ENCODE measurements at regions not wholly inside any gene's neighbourhood (a gene's known extent, or its start where the extent isn't known, plus 50 kb on each side); places are given as distances from the start of the nearest gene placed in this dataset.

DNA sequence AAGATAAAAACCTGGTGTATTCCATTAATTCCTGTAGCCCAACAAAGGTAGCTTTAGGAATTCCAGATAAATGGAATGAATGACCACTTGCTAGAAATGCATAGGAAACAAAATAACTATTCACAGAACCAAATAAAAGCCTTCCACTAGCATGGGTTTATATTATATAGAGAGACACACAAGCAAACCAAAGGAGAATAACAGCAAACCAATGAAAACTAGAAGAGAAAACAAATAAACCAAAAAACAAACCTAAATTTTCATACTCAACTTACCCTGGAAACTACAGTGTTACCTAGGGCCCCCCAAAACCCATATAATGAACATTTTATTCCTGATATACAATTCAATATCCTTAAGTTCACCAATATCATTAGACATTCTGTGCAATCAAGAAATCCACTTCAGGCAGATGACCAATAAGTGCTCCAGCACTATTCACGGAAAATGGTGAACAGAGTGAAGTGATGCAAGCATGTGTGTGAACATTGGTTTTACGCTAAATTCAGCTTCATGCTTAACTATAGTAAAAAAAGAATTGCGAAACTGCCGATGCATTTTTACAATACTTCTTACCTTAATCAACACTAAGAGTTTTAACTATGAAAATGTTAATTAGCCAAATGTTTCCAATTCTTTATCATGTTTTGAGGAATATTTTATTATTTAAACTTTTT, 1108.4 kb upstream of the TMEM132C start (continued):
- TF ChIP-seq, protein P1, sequence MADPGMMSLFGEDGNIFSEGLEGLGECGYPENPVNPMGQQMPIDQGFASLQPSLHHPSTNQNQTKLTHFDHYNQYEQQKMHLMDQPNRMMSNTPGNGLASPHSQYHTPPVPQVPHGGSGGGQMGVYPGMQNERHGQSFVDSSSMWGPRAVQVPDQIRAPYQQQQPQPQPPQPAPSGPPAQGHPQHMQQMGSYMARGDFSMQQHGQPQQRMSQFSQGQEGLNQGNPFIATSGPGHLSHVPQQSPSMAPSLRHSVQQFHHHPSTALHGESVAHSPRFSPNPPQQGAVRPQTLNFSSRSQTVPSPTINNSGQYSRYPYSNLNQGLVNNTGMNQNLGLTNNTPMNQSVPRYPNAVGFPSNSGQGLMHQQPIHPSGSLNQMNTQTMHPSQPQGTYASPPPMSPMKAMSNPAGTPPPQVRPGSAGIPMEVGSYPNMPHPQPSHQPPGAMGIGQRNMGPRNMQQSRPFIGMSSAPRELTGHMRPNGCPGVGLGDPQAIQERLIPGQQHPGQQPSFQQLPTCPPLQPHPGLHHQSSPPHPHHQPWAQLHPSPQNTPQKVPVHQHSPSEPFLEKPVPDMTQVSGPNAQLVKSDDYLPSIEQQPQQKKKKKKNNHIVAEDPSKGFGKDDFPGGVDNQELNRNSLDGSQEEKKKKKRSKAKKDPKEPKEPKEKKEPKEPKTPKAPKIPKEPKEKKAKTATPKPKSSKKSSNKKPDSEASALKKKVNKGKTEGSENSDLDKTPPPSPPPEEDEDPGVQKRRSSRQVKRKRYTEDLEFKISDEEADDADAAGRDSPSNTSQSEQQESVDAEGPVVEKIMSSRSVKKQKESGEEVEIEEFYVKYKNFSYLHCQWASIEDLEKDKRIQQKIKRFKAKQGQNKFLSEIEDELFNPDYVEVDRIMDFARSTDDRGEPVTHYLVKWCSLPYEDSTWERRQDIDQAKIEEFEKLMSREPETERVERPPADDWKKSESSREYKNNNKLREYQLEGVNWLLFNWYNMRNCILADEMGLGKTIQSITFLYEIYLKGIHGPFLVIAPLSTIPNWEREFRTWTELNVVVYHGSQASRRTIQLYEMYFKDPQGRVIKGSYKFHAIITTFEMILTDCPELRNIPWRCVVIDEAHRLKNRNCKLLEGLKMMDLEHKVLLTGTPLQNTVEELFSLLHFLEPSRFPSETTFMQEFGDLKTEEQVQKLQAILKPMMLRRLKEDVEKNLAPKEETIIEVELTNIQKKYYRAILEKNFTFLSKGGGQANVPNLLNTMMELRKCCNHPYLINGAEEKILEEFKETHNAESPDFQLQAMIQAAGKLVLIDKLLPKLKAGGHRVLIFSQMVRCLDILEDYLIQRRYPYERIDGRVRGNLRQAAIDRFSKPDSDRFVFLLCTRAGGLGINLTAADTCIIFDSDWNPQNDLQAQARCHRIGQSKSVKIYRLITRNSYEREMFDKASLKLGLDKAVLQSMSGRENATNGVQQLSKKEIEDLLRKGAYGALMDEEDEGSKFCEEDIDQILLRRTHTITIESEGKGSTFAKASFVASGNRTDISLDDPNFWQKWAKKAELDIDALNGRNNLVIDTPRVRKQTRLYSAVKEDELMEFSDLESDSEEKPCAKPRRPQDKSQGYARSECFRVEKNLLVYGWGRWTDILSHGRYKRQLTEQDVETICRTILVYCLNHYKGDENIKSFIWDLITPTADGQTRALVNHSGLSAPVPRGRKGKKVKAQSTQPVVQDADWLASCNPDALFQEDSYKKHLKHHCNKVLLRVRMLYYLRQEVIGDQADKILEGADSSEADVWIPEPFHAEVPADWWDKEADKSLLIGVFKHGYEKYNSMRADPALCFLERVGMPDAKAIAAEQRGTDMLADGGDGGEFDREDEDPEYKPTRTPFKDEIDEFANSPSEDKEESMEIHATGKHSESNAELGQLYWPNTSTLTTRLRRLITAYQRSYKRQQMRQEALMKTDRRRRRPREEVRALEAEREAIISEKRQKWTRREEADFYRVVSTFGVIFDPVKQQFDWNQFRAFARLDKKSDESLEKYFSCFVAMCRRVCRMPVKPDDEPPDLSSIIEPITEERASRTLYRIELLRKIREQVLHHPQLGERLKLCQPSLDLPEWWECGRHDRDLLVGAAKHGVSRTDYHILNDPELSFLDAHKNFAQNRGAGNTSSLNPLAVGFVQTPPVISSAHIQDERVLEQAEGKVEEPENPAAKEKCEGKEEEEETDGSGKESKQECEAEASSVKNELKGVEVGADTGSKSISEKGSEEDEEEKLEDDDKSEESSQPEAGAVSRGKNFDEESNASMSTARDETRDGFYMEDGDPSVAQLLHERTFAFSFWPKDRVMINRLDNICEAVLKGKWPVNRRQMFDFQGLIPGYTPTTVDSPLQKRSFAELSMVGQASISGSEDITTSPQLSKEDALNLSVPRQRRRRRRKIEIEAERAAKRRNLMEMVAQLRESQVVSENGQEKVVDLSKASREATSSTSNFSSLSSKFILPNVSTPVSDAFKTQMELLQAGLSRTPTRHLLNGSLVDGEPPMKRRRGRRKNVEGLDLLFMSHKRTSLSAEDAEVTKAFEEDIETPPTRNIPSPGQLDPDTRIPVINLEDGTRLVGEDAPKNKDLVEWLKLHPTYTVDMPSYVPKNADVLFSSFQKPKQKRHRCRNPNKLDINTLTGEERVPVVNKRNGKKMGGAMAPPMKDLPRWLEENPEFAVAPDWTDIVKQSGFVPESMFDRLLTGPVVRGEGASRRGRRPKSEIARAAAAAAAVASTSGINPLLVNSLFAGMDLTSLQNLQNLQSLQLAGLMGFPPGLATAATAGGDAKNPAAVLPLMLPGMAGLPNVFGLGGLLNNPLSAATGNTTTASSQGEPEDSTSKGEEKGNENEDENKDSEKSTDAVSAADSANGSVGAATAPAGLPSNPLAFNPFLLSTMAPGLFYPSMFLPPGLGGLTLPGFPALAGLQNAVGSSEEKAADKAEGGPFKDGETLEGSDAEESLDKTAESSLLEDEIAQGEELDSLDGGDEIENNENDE (IDR thresholded peaks at IDR 0.05; ENCODE audit: insufficient replicate concordance, low read length) = no peak
- TF ChIP-seq ZNF274 (IDR thresholded peaks at IDR 0.05; ENCODE audit: borderline replicate concordance, extremely low read depth, low read length) = no peak
- TF ChIP-seq CREB1 (IDR thresholded peaks at IDR 0.05) = no peak
- no peak for TF ChIP-seq JUN (IDR thresholded peaks at IDR 0.05; ENCODE audit: low read depth, low read length)
- TF ChIP-seq GABPA (IDR thresholded peaks at IDR 0.05; ENCODE audit: borderline replicate concordance, insufficient read depth, low read length) = no peak
- TF ChIP-seq KDM1A (IDR thresholded peaks at IDR 0.05; ENCODE audit: borderline replicate concordance, low read length) = no peak
- no peak for TF ChIP-seq SIX5 (IDR thresholded peaks at IDR 0.05; ENCODE audit: low read depth, low read length)
- no peak for TF ChIP-seq TAF1 (IDR thresholded peaks at IDR 0.05; ENCODE audit: low read depth, low read length)
- TF ChIP-seq CTBP2 (IDR thresholded peaks at IDR 0.05; ENCODE audit: borderline replicate concordance, insufficient read depth, insufficient read length, low read length) = no peak
- no peak for TF ChIP-seq PHF8 (conservative IDR thresholded peaks at IDR 0.05; ENCODE audit: low read depth, low read length)
- no peak for TF ChIP-seq GTF2F1 (IDR thresholded peaks at IDR 0.05; ENCODE audit: borderline replicate concordance, low read depth, low read length)
- TF ChIP-seq HDAC6 (IDR thresholded peaks at IDR 0.05; ENCODE audit: low read depth, low read length) = no peak
